Adrenal gland (tissue), 5 donors: ENCODE measurements at regions not wholly inside any gene's neighbourhood (a gene's known extent, or its start where the extent isn't known, plus 50 kb on each side); places are given as distances from the start of the nearest gene placed in this dataset.

Experiments
- CTCF ChIP-seq, 6 experiments: fragments of 450-650 bp in 4 of 6; fragments of 200-600 bp in 2 of 6; sonication (generic) in 1 of 6; IDR thresholded peaks; 1 replicate in 5 of 6; 2 replicates in 1 of 6; pipeline versions ENCODE4 v1.5.1 to v1.8.0; 2016 to 2021; ENCODE audit warnings: antibody characterized with exemption in 6 of 6, mild to moderate bottlenecking in 2 of 6, moderate library complexity in 1 of 6
- POLR2A ChIP-seq, 2 donors: fragments of 450-650 bp; IDR thresholded peaks; one replicate each; pipeline ENCODE4 v1.6.1; 2017; ENCODE audit warnings: antibody characterized with exemption in 2 of 2, mild to moderate bottlenecking in 2 of 2, moderate library complexity in 1 of 2
- donor health status: DM: no; HTN: no; CAD: no.

- TF ChIP-seq CTCF (IDR thresholded peaks at IDR 0.05) (no peak), POLR2A (IDR thresholded peaks at IDR 0.05) (no peak)
Observed at GRCh38 chr4:159026329-159026728, 76.5 kb upstream of the RAPGEF2 start.
